ENCODE measurements at regions not wholly inside any gene's neighbourhood (a gene's known extent, or its start where the extent isn't known, plus 50 kb on each side); places are given as distances from the start of the nearest gene placed in this dataset.

DNA sequence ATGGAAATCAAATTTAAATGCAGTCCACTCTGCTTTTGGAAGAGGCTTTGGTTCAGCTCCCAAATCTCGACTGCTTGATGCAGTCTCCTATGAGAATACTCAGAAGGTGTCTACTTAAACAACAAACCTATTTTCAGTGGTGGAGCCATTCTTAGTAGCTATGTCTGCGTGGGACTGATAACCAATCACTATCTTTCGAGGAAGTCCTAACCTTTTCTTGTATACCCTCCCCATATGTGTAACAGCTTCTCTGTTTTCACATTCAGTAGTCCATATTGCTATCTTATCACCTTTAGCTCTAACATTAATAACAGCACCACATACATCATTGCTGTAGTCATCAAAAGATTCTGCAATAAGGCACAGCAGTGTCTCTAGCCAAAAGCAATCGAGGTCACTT is 333.0 kb upstream of the ATP11B start:
- H3K4me3 ChIP-seq (ENCODE audit: low read depth, low read length) = no peak overlapping the region
- H3K27ac ChIP-seq = no peak overlapping the region
- H3K27me3 ChIP-seq (replicated peaks) = no peaks in the 10 kb centered on the region
- TF ChIP-seq CTCF (IDR thresholded peaks at IDR 0.05; ENCODE audit: low read depth, low read length, missing control alignments) = no peak
- DNase-seq = no peak
- H3K36me3 ChIP-seq (replicated peaks) = no peaks in the 10 kb centered on the region
- in situ Hi-C loops (cut with HindIII; ENCODE audit: low pct_ligation_motif_present, low sequenced_read_pairs) = no loop called here

GRCh38 chr3:182462152-182462551 is 331.2 kb upstream of the ATP11B start:
- Histone ChIP-seq H3K36me3 (replicated peaks) (no peaks in the 10 kb centered on the region), H3K27me3 (replicated peaks) (no peaks in the 10 kb centered on the region), H3K4me3 (ENCODE audit: low read depth, low read length) (no peak overlapping the region), H3K27ac (no peak overlapping the region)
- no peak for DNase-seq
- in situ Hi-C loops (cut with HindIII; ENCODE audit: low pct_ligation_motif_present, low sequenced_read_pairs) = no loop called here
- no peak for TF ChIP-seq CTCF (IDR thresholded peaks at IDR 0.05; ENCODE audit: low read depth, low read length, missing control alignments)

- Histone ChIP-seq H3K27ac (no peak overlapping the region), H3K4me3 (ENCODE audit: low read depth, low read length) (no peak overlapping the region), H3K27me3 (replicated peaks) (no peaks in the 10 kb centered on the region), H3K36me3 (replicated peaks) (no peaks in the 10 kb centered on the region)
- DNase-seq = no peak
- in situ Hi-C loops (cut with HindIII; ENCODE audit: low pct_ligation_motif_present, low sequenced_read_pairs) = no loop called here
- no peak for TF ChIP-seq CTCF (IDR thresholded peaks at IDR 0.05; ENCODE audit: low read depth, low read length, missing control alignments)
Observed at GRCh38 chr3:182464513-182465145, 328.7 kb upstream of the ATP11B start.

DNA sequence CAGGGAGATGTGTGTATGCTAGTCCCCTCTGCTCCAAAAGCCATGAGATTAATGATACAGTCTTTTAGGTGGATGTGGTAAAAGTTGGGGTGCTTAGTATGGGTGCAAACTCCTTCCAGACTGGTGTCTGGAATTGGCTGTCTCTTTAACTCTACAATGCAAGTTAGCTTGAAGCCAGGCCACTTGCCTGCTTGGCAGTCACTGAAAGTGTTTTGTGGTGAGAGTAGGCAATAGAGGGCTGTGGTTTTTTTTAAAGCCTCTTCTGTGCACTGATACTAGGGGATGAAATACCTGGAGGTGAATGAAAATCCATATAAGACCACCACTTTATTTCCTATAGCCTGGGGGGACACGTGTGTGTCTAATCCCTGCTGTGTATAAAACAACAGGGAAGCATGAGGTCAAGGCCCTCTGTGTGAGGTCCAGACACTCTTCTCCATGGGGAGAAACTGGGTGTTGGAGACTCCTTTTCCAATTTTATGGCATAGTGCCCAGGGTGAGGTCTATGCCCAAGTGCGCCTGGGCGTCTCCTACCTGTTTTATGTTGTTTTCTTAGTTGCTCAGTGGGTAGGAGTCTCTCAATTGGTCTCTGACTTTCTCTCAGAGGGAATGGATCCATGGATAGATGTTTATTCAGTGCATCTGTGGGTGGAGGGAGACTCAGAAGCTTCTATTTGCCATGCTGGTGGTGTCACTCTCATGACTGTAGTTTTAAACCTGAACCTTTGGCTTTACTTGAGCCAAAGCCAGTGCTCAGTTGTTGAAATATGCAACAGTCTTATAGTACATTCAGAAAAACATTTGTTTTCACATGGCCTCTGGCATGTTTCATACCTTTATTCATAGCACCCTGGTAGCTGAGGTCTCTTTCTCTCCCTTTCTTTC is 327.8 kb upstream of the ATP11B start:
- no peak overlapping the region for H3K27ac ChIP-seq
- no peaks in the 10 kb centered on the region for H3K27me3 ChIP-seq (replicated peaks)
- no peak for TF ChIP-seq CTCF (IDR thresholded peaks at IDR 0.05; ENCODE audit: low read depth, low read length, missing control alignments)
- H3K36me3 ChIP-seq (replicated peaks) = no peaks in the 10 kb centered on the region
- in situ Hi-C loops (cut with HindIII; ENCODE audit: low pct_ligation_motif_present, low sequenced_read_pairs) = no loop called here
- DNase-seq = no peak
- no peak overlapping the region for H3K4me3 ChIP-seq (ENCODE audit: low read depth, low read length)

GRCh38 chr3:182469086-182469485 is 324.2 kb upstream of the ATP11B start:
- H3K4me3 ChIP-seq (ENCODE audit: low read depth, low read length) = no peak overlapping the region
- in situ Hi-C loops (cut with HindIII; ENCODE audit: low pct_ligation_motif_present, low sequenced_read_pairs) = no loop called here
- H3K36me3 ChIP-seq (replicated peaks) = no peaks in the 10 kb centered on the region
- H3K27ac ChIP-seq = no peak overlapping the region
- H3K27me3 ChIP-seq (replicated peaks) = no peaks in the 10 kb centered on the region
- no peak for DNase-seq
- TF ChIP-seq CTCF (IDR thresholded peaks at IDR 0.05; ENCODE audit: low read depth, low read length, missing control alignments) = no peak
